Esophagus muscularis mucosa (tissue), 4 donors: ENCODE measurements at regions not wholly inside any gene's neighbourhood (a gene's known extent, or its start where the extent isn't known, plus 50 kb on each side); places are given as distances from the start of the nearest gene placed in this dataset.

Experiments
- DNase-seq: peaks from one replicate; pipeline ENCODE4 v3.0.0-alpha.2; 2017; ENCODE audit errors: extremely low spot score
- H3K27ac ChIP-seq, 4 donors: fragments of 200-600 bp; sonication (generic); replicated peaks in 1 of 4; 1 replicate in 3 of 4; 2 replicates in 1 of 4; pipeline ENCODE4 v1.5.1; 2016 to 2019; ENCODE audit warnings: mild to moderate bottlenecking in 1 of 4
- H3K27me3 ChIP-seq, 4 donors: fragments of 200-600 bp; sonication (generic); one replicate each; pipeline versions ENCODE4 v1.5.1 to v1.6.0; 2016 to 2019
- H3K36me3 ChIP-seq, 4 donors: fragments of 200-600 bp; sonication (generic); one replicate each; pipeline ENCODE4 v1.5.1; 2016 to 2019
- H3K4me1 ChIP-seq, 4 donors: fragments of 200-600 bp; sonication (generic); one replicate each; pipeline ENCODE4 v1.5.1; 2016 to 2019
- H3K4me3 ChIP-seq, 4 donors: fragments of 200-600 bp; sonication (generic); 1 replicate in 2 of 4; 2 replicates in 2 of 4; pipeline ENCODE4 v1.5.1; 2016 to 2019; ENCODE audit warnings: mild to moderate bottlenecking in 4 of 4, moderate library complexity in 1 of 4
- H3K9me3 ChIP-seq, 4 donors: fragments of 200-600 bp; sonication (generic); 1 replicate in 3 of 4; 2 replicates in 1 of 4; pipeline ENCODE4 v1.5.1; 2016 to 2019
- EP300 ChIP-seq: sonication (generic); formaldehyde crosslinking; IDR thresholded peaks from one replicate; pipeline ENCODE4 v1.6.1; 2017; ENCODE audit warnings: antibody characterized with exemption
- POLR2A ChIP-seq: fragments of 450-650 bp; IDR thresholded peaks from one replicate; pipeline ENCODE4 v1.6.1; 2017; ENCODE audit warnings: antibody characterized with exemption, moderate library complexity, mild to moderate bottlenecking, low read depth
- POLR2AphosphoS5 ChIP-seq, 2 donors: sonication (generic); formaldehyde crosslinking; IDR thresholded peaks; one replicate each; pipeline ENCODE4 v1.6.1; 2017; ENCODE audit warnings: antibody characterized with exemption in 2 of 2
- WGBS: methylation state at CpG from one replicate; pipeline ENCODE4 v1.1.5; 2018; 5-methylcytosine and 5-hydroxymethylcytosine counted together
- intact Hi-C: fragments of 100-400 bp; cut with DNase I; formaldehyde crosslinking; loops from one replicate; pipeline ENCODE4 v1.15.1; 2023
- TF ChIP-seq, protein P1 (sequence below), 3 experiments: fragments of 200-600 bp in 2 of 3; fragments of 450-650 bp in 1 of 3; sonication (generic) in 2 of 3; IDR thresholded peaks; one replicate each; pipeline ENCODE4 v1.5.1; 2017 to 2019; ENCODE audit warnings: antibody characterized with exemption in 3 of 3, mild to moderate bottlenecking in 2 of 3, moderate library complexity in 1 of 3

DNA sequence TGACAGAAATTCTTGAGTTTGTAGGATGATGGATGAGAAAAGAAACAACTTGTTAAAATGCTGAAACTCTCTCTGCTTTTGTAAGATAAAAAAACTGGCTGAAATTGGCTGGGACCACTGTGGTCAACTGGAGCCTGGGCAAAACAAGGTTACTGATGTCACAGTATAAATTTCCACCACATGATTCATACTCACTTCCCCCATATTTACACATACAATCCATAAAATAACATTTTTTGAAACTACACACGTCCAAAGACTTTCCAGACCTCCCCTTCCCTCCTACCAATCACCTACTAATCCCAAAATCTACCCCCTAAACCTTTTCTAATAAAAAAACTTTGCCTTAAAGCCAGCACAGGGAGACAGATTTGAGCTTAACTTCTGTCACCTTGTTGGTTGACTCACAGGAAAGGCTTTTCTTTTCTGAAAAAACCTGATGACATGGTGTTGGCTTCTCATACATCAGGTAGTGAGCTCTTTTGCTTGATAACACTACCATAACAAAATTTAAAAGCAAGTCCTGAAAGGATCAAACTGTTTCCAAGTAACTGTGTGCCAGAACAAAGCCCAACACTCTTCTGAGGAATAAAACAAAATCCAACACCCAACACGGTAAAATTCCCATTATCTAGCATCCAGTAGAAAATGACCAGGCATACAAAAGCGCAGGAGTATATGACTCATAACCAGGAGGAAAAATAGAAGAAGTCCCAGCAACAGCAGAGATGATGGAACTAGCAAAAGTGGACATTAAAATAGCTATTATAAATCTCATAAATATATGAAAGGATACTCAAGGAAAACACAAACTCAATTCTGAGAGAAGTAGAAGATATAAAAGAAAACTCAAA, 87.3 kb upstream of the SNRK start:
- no peak overlapping the region for H3K27ac ChIP-seq
- peaks cover 0 to 8% (median 2%) of the 10 kb centered on the region in 4 donors for H3K9me3 ChIP-seq
- H3K4me3 ChIP-seq, result no peak overlapping the region
- intact Hi-C loops, result no loop called here
- no peaks in the 10 kb centered on the region for H3K4me1 ChIP-seq
- WGBS, result 90% methylated on average over 3 of the region's 3 CpGs
- no peaks in the 10 kb centered on the region for H3K36me3 ChIP-seq
- TF ChIP-seq POLR2AphosphoS5 (IDR thresholded peaks at IDR 0.05) (no peak), EP300 (no peak), POLR2A (no peak)
- TF ChIP-seq, protein P1, sequence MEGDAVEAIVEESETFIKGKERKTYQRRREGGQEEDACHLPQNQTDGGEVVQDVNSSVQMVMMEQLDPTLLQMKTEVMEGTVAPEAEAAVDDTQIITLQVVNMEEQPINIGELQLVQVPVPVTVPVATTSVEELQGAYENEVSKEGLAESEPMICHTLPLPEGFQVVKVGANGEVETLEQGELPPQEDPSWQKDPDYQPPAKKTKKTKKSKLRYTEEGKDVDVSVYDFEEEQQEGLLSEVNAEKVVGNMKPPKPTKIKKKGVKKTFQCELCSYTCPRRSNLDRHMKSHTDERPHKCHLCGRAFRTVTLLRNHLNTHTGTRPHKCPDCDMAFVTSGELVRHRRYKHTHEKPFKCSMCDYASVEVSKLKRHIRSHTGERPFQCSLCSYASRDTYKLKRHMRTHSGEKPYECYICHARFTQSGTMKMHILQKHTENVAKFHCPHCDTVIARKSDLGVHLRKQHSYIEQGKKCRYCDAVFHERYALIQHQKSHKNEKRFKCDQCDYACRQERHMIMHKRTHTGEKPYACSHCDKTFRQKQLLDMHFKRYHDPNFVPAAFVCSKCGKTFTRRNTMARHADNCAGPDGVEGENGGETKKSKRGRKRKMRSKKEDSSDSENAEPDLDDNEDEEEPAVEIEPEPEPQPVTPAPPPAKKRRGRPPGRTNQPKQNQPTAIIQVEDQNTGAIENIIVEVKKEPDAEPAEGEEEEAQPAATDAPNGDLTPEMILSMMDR (IDR thresholded peaks at IDR 0.05), result no peak
- DNase-seq, result no peak
- no peaks in the 10 kb centered on the region for H3K27me3 ChIP-seq

DNA sequence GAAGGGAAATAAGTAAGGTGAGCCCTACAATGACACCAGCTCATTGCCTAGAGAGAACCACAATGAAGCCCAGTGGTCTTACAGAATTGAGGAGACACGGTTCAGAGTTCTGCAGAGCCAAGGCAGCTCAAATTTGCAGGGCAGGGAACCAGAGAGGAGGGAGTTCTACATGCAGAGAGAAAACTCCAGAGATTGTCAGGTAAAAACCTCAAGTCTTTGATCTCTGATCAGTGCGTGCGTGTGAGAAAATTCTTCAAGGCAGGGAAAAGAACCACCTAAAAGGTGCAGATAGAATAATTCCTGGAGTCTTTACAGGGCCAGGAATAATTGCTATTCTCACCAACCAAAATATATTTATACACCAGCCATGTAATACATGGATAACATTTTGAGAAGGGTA, 88.0 kb upstream of the SNRK start:
- intact Hi-C loops, result no loop called here
- TF ChIP-seq, protein P1 (IDR thresholded peaks at IDR 0.05), result no peak
- TF ChIP-seq POLR2A (no peak), EP300 (no peak), POLR2AphosphoS5 (IDR thresholded peaks at IDR 0.05) (no peak)
- H3K36me3 ChIP-seq, result no peaks in the 10 kb centered on the region
- 79% methylated on average over 3 of the region's 3 CpGs for WGBS
- no peaks in the 10 kb centered on the region for H3K4me1 ChIP-seq
- peaks cover 0 to 8% (median 2%) of the 10 kb centered on the region in 4 donors for H3K9me3 ChIP-seq
- no peaks in the 10 kb centered on the region for H3K27me3 ChIP-seq
- H3K4me3 ChIP-seq, result no peak overlapping the region
- DNase-seq, result no peak
- H3K27ac ChIP-seq, result no peak overlapping the region

DNA sequence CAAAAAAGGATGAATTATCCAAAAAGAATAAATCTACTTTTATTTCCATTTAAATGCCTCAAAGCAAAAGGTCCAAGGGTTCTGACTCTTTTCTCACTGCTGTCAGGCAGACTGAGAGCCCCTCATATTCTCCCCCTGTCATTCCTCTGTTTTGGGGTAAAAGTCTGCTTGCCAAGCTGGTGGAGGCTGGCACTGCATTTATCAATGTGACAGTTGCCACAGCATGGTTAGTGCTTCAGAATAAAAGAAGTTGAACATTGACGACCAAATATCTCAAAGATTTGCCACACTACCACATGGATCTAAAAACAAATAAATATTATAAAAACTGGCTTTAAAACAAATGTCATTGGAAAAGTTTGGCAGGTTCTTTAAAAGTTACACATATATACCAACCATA, 89.2 kb upstream of the SNRK start:
- DNase-seq, result no peak
- H3K36me3 ChIP-seq, result no peaks in the 10 kb centered on the region
- H3K27ac ChIP-seq, result no peak overlapping the region
- peaks cover 0 to 8% (median 2%) of the 10 kb centered on the region in 4 donors for H3K9me3 ChIP-seq
- no peaks in the 10 kb centered on the region for H3K4me1 ChIP-seq
- no peak for TF ChIP-seq POLR2A
- no peak for TF ChIP-seq POLR2AphosphoS5 (IDR thresholded peaks at IDR 0.05)
- TF ChIP-seq EP300, result no peak
- TF ChIP-seq, protein P1 (IDR thresholded peaks at IDR 0.05), result no peak
- no peaks in the 10 kb centered on the region for H3K27me3 ChIP-seq
- H3K4me3 ChIP-seq, result no peak overlapping the region
- intact Hi-C loops, result no loop called here
- WGBS, result 88% methylated on average over 1 of the region's 1 CpG

DNA sequence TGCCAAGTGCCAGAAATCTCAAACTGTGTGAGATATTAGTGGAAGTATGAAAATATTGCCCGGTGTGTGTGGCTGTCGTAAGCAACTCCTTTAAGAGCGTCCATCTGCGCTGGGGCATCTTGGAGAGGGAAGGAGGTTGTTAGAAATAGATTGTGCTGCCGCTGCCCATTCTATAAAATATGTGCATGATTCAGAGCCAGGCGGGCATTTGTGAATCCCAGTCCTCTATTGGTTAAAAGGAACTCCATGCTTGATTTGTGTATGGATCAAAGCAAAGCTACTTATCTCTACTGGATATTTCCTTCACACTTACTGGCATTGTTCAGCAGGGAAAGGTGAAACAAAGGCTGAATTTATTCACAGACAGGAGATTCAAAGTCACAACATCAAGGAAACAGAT, 89.6 kb upstream of the SNRK start:
- H3K4me3 ChIP-seq, result no peak overlapping the region
- intact Hi-C loops, result no loop called here
- H3K4me1 ChIP-seq, result no peaks in the 10 kb centered on the region
- TF ChIP-seq POLR2A (no peak), POLR2AphosphoS5 (IDR thresholded peaks at IDR 0.05) (no peak), EP300 (no peak)
- TF ChIP-seq, protein P1 (IDR thresholded peaks at IDR 0.05), result no peak
- H3K9me3 ChIP-seq, result peaks cover 0 to 8% (median 2%) of the 10 kb centered on the region in 4 donors
- no peaks in the 10 kb centered on the region for H3K27me3 ChIP-seq
- no peaks in the 10 kb centered on the region for H3K36me3 ChIP-seq
- no peak overlapping the region for H3K27ac ChIP-seq
- 90% methylated on average over 6 of the region's 6 CpGs for WGBS
- DNase-seq, result no peak
